B cell (primary cell): ENCODE measurements at regions not wholly inside any gene's neighbourhood (a gene's known extent, or its start where the extent isn't known, plus 50 kb on each side); places are given as distances from the start of the nearest gene placed in this dataset.

Experiments
- ATAC-seq: fragments of 200-7000 bp; cut with Tn5 transposase; one replicate; pipeline ENCODE4 v1.10.0; 2021; ENCODE audit warnings: low read depth, mild to moderate bottlenecking, moderate number of reproducible peaks, moderate library complexity
- CTCF ChIA-PET: fragments of 350-600 bp; sonication (Branson Sonifier 250); formaldehyde crosslinking; loops from one replicate; lab custom pipeline; 2021; ENCODE audit warnings: antibody characterized with exemption, inconsistent platforms; lab: Charles Lee
- POLR2A ChIA-PET: fragments of 350-600 bp; sonication (Branson Sonifier 250); formaldehyde crosslinking; loops from one replicate; lab custom pipeline; 2021; ENCODE audit warnings: antibody characterized with exemption; lab: Charles Lee
- DNase-seq: peaks from one replicate; pipeline ENCODE4 v3.0.0; 2013
- H2AFZ ChIP-seq: 2 replicates; pipeline ENCODE4 v1.6.1; 2012; ENCODE audit warnings: mild to moderate bottlenecking, low read depth, low read length; ENCODE audit not compliant: insufficient read depth, poor library complexity, severe bottlenecking
- H3K27ac ChIP-seq, 2 donors: 1 replicate in 1 of 2; 2 replicates in 1 of 2; pipeline ENCODE4 v1.5.1; 2012 to 2013; ENCODE audit warnings: low read length in 2 of 2, mild to moderate bottlenecking in 2 of 2, moderate library complexity in 1 of 2
- H3K27me3 ChIP-seq, 4 experiments: fragments of 200-600 bp in 1 of 4; sonication (generic) in 1 of 4; replicated peaks in 1 of 4; 1 replicate in 2 of 4; 2 replicates in 2 of 4; pipeline versions ENCODE4 v1.6.1 to v1.7.0; 2013 to 2016; ENCODE audit warnings: low read length in 3 of 4, mild to moderate bottlenecking in 2 of 4, mixed read lengths in 1 of 4, moderate library complexity in 1 of 4; ENCODE audit not compliant: insufficient read depth in 4 of 4, control insufficient read depth in 3 of 4; ENCODE audit errors: control extremely low read depth in 1 of 4
- H3K36me3 ChIP-seq, 2 experiments: replicated peaks in 1 of 2; 1 replicate in 1 of 2; 2 replicates in 1 of 2; pipeline versions ENCODE4 v1.6.1 to v1.7.1; 2013; ENCODE audit warnings: low read length in 1 of 2; ENCODE audit not compliant: insufficient read depth in 2 of 2, control insufficient read depth in 1 of 2; ENCODE audit errors: control extremely low read depth in 1 of 2, extremely low read depth in 1 of 2
- H3K4me1 ChIP-seq, 2 donors: fragments of 200-600 bp in 1 of 2; sonication (generic) in 1 of 2; 1 replicate in 1 of 2; 2 replicates in 1 of 2; pipeline versions ENCODE4 v1.5.1 to v1.6.1; 2013 to 2017; ENCODE audit warnings: low read length in 2 of 2; ENCODE audit not compliant: control insufficient read depth in 2 of 2, insufficient read depth in 2 of 2
- H3K4me2 ChIP-seq: replicated peaks from 2 replicates; pipeline ENCODE3; 2012; ENCODE audit warnings: mild to moderate bottlenecking, low read depth, low read length; ENCODE audit not compliant: poor library complexity, severe bottlenecking
- H3K4me3 ChIP-seq, 5 experiments: fragments of 200-600 bp in 1 of 5; sonication (generic) in 1 of 5; 1 replicate in 3 of 5; 2 replicates in 2 of 5; pipeline versions ENCODE4 v1.5.1 to v1.7.0; 2011 to 2016; ENCODE audit warnings: low read length in 4 of 5, mild to moderate bottlenecking in 4 of 5, low read depth in 2 of 5, control low read depth in 1 of 5, moderate library complexity in 1 of 5; ENCODE audit not compliant: insufficient read depth in 1 of 5; ENCODE audit errors: control extremely low read depth in 1 of 5, extremely low read depth in 1 of 5
- H3K79me2 ChIP-seq: fragments of 200-600 bp; sonication (generic); one replicate; pipeline ENCODE4 v1.6.0; 2016; ENCODE audit warnings: low read length; ENCODE audit not compliant: control insufficient read depth, insufficient read depth
- H3K9ac ChIP-seq: fragments of 200-600 bp; sonication (generic); 2 replicates; pipeline ENCODE4 v1.6.1; 2017; ENCODE audit warnings: mild to moderate bottlenecking, low read length, moderate library complexity
- H3K9me3 ChIP-seq, 3 donors: one replicate each; pipeline versions ENCODE4 v1.6.1 to v1.7.1; 2013; ENCODE audit warnings: low read length in 2 of 3; ENCODE audit not compliant: control insufficient read depth in 2 of 3, insufficient read depth in 1 of 3; ENCODE audit errors: control extremely low read depth in 1 of 3
- H4K20me1 ChIP-seq: 2 replicates; pipeline ENCODE4 v1.6.0; 2012; ENCODE audit warnings: mild to moderate bottlenecking, low read length; ENCODE audit not compliant: insufficient read depth, control insufficient read depth, poor library complexity, severe bottlenecking
- H3K27ac Mint-ChIP-seq: one replicate; pipeline ENCODE4 v1.8.0; 2021; ENCODE audit warnings: mixed read lengths
- H3K27me3 Mint-ChIP-seq: one replicate; pipeline ENCODE4 v1.8.0; 2021; ENCODE audit warnings: mixed read lengths
- H3K4me1 Mint-ChIP-seq: one replicate; pipeline ENCODE4 v1.8.0; 2021; ENCODE audit warnings: mixed read lengths
- H3K4me3 Mint-ChIP-seq: one replicate; pipeline ENCODE4 v1.8.0; 2021; ENCODE audit warnings: mixed read lengths
- H3K9me3 Mint-ChIP-seq: one replicate; pipeline ENCODE4 v1.8.0; 2022; ENCODE audit warnings: mixed read lengths; ENCODE audit not compliant: insufficient read depth
- EZH2 ChIP-seq: IDR thresholded peaks from 2 replicates; pipeline ENCODE4 v1.6.1; 2012; ENCODE audit warnings: borderline replicate concordance, low read depth, mild to moderate bottlenecking, moderate library complexity, low read length; ENCODE audit not compliant: insufficient read depth, poor library complexity, severe bottlenecking
- WGBS: methylation state at CpG from one replicate; pipeline ENCODE4 v1.1.5; 2013; ENCODE audit warnings: missing lambda C conversion rate; ENCODE audit not compliant: insufficient coverage; 5-methylcytosine and 5-hydroxymethylcytosine counted together
- intact Hi-C: fragments of 100-400 bp; cut with micrococcal nuclease; formaldehyde crosslinking; loops from one replicate; pipeline ENCODE4 v1.10.0; 2022
- TF ChIP-seq, protein P1 (sequence below): fragments of 200-600 bp; IDR thresholded peaks from one replicate; pipeline ENCODE4 v1.8.0; 2022; ENCODE audit warnings: antibody characterized with exemption, mild to moderate bottlenecking

DNA sequence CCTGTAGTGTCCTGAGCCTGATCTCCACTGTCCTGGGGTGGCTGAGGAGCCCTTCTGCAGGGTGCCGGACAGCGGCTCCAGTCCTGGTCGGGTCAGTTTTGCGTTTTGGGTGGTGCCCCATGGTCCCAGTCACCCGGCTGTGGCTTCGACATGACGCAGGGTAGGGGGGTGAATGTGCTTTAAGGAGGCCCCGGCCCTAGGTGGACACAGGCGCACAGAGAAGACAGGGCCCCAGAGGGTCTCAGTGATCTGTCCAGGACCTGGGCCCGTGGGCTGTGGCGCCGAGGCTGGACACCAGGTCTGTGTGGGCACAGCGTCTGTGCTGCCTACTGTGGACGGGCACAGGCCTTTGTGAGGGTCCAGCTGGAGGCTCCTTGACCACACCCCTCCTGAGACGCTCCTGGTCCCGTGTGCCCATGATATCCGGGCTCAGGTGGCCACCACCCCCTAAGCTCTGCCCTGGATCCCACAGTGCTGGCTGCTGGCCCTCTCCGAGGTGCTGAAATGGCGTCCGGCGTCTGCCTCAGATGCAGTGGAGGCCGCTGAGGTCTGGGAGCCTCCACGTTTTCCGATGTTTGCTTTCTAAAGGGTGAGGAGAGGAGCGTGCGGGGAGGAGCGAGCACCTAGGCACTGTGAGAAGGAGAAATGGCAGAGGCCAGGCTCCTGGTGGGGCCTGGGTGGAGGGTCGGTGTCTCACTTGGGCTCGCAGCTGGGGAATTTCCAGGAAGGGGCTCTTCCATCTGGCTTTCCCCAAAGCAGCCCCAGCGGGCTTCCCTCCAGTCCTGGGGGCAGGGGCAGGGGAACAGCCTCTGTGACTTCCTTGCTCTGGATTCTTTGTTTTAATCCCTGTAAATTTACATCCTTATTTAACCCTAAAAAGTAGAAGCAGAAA lies 56.1 kb upstream of the ACSF3 start:
- Histone ChIP-seq H3K4me3 (no peak overlapping the region), H2AFZ (no peak overlapping the region), H3K27me3 (peaks cover 0 to 23% (median 2%) of the 10 kb centered on the region in 4 experiments), H3K9ac (no peak overlapping the region), H3K36me3 (no peaks in the 10 kb centered on the region), H4K20me1 (no peaks in the 10 kb centered on the region), H3K4me1 (peaks cover 22 to 39% of the 10 kb centered on the region in 2 donors), H3K4me2 (no peak overlapping the region), H3K79me2 (no peaks in the 10 kb centered on the region), H3K9me3 (peaks cover 0 to 15% (median 0%) of the 10 kb centered on the region in 3 donors), H3K27ac (no peak overlapping the region)
- peak; percentile 56 for ATAC-seq
- TF ChIP-seq EZH2, result no peak
- TF ChIP-seq, protein P1, sequence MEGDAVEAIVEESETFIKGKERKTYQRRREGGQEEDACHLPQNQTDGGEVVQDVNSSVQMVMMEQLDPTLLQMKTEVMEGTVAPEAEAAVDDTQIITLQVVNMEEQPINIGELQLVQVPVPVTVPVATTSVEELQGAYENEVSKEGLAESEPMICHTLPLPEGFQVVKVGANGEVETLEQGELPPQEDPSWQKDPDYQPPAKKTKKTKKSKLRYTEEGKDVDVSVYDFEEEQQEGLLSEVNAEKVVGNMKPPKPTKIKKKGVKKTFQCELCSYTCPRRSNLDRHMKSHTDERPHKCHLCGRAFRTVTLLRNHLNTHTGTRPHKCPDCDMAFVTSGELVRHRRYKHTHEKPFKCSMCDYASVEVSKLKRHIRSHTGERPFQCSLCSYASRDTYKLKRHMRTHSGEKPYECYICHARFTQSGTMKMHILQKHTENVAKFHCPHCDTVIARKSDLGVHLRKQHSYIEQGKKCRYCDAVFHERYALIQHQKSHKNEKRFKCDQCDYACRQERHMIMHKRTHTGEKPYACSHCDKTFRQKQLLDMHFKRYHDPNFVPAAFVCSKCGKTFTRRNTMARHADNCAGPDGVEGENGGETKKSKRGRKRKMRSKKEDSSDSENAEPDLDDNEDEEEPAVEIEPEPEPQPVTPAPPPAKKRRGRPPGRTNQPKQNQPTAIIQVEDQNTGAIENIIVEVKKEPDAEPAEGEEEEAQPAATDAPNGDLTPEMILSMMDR, result no peak
- peaks cover 38% of the 10 kb centered on the region for H3K4me1 Mint-ChIP-seq
- peak; percentile 53 for DNase-seq
- intact Hi-C loops, result loop anchor here (10.0 kb wide), 1 partner anchor 57 kb away; the partner anchor contains the start of gene ACSF3
- CTCF ChIA-PET, result no interaction called here
- H3K27me3 Mint-ChIP-seq, result peaks cover 11% of the 10 kb centered on the region
- H3K9me3 Mint-ChIP-seq, result no peaks in the 10 kb centered on the region
- H3K27ac Mint-ChIP-seq, result no peak overlapping the region
- WGBS, result 48% methylated on average over 30 of the region's 30 CpGs
- POLR2A ChIA-PET, result interaction anchor here (0.6 kb wide), 1 partner anchor 38 kb away, joined by 3 read pairs; no protein-coding TSS in a partner anchor
- peak overlapping the region; percentile 32 for H3K4me3 Mint-ChIP-seq

DNA sequence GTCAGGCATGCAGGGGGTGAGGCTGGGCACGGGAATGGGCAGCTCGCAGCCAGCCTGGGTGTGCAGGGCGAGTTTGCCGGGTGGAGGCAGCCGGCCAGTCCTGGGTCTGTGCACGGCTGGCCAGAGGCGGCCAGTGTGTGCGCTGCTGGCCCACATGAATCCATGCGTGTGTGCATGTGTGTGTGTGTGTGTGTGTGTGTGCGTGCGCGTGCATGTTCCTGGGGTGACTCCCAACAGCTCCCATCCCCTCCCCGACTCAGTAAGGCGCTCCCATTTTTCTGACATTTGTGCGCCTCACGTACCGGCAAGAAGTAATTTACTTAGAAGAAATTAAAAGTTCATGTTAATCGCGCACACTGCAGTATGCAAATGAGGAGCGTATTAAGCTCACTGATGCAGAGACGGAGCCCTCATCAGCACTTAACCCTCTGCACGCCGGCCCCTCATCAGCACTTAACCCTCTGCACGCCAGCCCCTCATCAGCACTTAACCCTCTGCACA lies 55.4 kb upstream of the ACSF3 start:
- ATAC-seq (no peak), DNase-seq (no peak)
- no peak for TF ChIP-seq EZH2
- TF ChIP-seq, protein P1, result no peak
- intact Hi-C loops, result loop anchor here (10.0 kb wide), 1 partner anchor 57 kb away; the partner anchor contains the start of gene ACSF3
- H3K4me3 Mint-ChIP-seq, result peak overlapping the region; percentile 32
- H3K4me1 ChIP-seq, result peaks cover 17 to 31% of the 10 kb centered on the region in 2 donors
- peaks cover 31% of the 10 kb centered on the region for H3K4me1 Mint-ChIP-seq
- no peak overlapping the region for H3K9ac ChIP-seq
- H3K4me2 ChIP-seq, result peak overlapping the region; percentile 30
- H3K36me3 ChIP-seq, result no peaks in the 10 kb centered on the region
- no peaks in the 10 kb centered on the region for H3K79me2 ChIP-seq
- no peaks in the 10 kb centered on the region for H3K9me3 Mint-ChIP-seq
- H3K27me3 ChIP-seq, result peaks cover 0 to 23% (median 2%) of the 10 kb centered on the region in 4 experiments
- CTCF ChIA-PET, result no interaction called here
- POLR2A ChIA-PET, result no interaction called here
- no peak overlapping the region for H2AFZ ChIP-seq
- H3K27ac Mint-ChIP-seq, result no peak overlapping the region
- no peak overlapping the region for H3K27ac ChIP-seq
- H3K9me3 ChIP-seq, result peaks cover 0 to 15% (median 0%) of the 10 kb centered on the region in 3 donors
- no peaks in the 10 kb centered on the region for H4K20me1 ChIP-seq
- H3K27me3 Mint-ChIP-seq, result peaks cover 11% of the 10 kb centered on the region
- WGBS, result 32% methylated on average over 9 of the region's 24 CpGs
- H3K4me3 ChIP-seq, result no peak overlapping the region
